Lung (tissue), 11 donors: ENCODE measurements at regions not wholly inside any gene's neighbourhood (a gene's known extent, or its start where the extent isn't known, plus 50 kb on each side); places are given as distances from the start of the nearest gene placed in this dataset.
A peak's percentile ranks its signal among the peaks of the same experiment; 100 is the strongest.

Experiments
- ATAC-seq: fragments of 200-7000 bp; cut with Tn5 transposase; one replicate; pipeline ENCODE4 v1.9.1; 2020; ENCODE audit warnings: moderate number of reproducible peaks; ENCODE audit not compliant: insufficient read depth, low FRiP score
- DNase-seq, 3 donors: peaks; one replicate each; pipeline ENCODE4 v3.0.0-alpha.2; 2013 to 2017
- H3K27ac ChIP-seq, 2 donors: one replicate each; pipeline ENCODE4 v1.5.1; 2013; ENCODE audit warnings: mild to moderate bottlenecking in 2 of 2, moderate library complexity in 2 of 2, control low read depth in 1 of 2, inconsistent platforms in 1 of 2, low read depth in 1 of 2, low read length in 1 of 2
- H3K27me3 ChIP-seq, 3 donors: one replicate each; pipeline ENCODE4 v1.5.1; 2013; ENCODE audit warnings: low read length in 2 of 3; ENCODE audit not compliant: control insufficient read depth in 3 of 3, insufficient read depth in 3 of 3
- H3K36me3 ChIP-seq, 4 donors: one replicate each; pipeline ENCODE4 v1.5.1; 2013; ENCODE audit warnings: low read length in 4 of 4, mild to moderate bottlenecking in 1 of 4, moderate library complexity in 1 of 4; ENCODE audit not compliant: control insufficient read depth in 4 of 4, insufficient read depth in 4 of 4
- H3K4me1 ChIP-seq, 5 donors: one replicate each; pipeline ENCODE4 v1.5.1; 2013; ENCODE audit warnings: low read length in 5 of 5, mild to moderate bottlenecking in 2 of 5, moderate library complexity in 1 of 5; ENCODE audit not compliant: control insufficient read depth in 5 of 5, insufficient read depth in 5 of 5
- H3K4me3 ChIP-seq: one replicate; pipeline ENCODE4 v1.5.1; 2013; ENCODE audit warnings: mild to moderate bottlenecking, control low read depth, moderate library complexity
- H3K9ac ChIP-seq, 2 donors: one replicate each; pipeline ENCODE4 v1.5.1; 2013; ENCODE audit warnings: low read length in 2 of 2, control low read depth in 1 of 2; ENCODE audit not compliant: insufficient read depth in 1 of 2
- H3K9me3 ChIP-seq, 4 donors: one replicate each; pipeline ENCODE4 v1.5.1; 2013; ENCODE audit warnings: low read length in 3 of 4, mild to moderate bottlenecking in 1 of 4, moderate library complexity in 1 of 4; ENCODE audit not compliant: control insufficient read depth in 4 of 4, insufficient read depth in 3 of 4
- CTCF ChIP-seq: IDR thresholded peaks from 2 replicates; pipeline ENCODE4 v1.5.1; 2012; ENCODE audit warnings: mild to moderate bottlenecking; ENCODE audit errors: control extremely low read depth, extremely low read depth
- WGBS, 2 donors: extraction: QIAGEN DNeasy Blood & Tissue Kit; methylation state at CpG; one replicate each; pipeline ENCODE4 v1.1.7; 2013; 5-methylcytosine and 5-hydroxymethylcytosine counted together
- donor health status: control.
- donor health status: control.
- donor health status: Bipolar disorder and iron deficiency.
- donor health status: healthy.
- donor health status: DM: yes; HTN: yes; CAD: no.

- peaks cover 0 to 48% (median 4%) of the 10 kb centered on the region in 5 donors for H3K4me1 ChIP-seq
- no peak for ATAC-seq
- WGBS, 2 donors: 75 to 85% methylated on average over 6 of the region's 6 CpGs
Measured at GRCh38 chr2:67318993-67319481, 78.1 kb upstream of the ETAA1 start.

GRCh38 chr2:67320861-67321587 lies 76.1 kb upstream of the ETAA1 start:
- no peak for ATAC-seq
- no peak overlapping the region for H3K4me3 ChIP-seq
- TF ChIP-seq CTCF: no peak
- no peak overlapping the region for H3K27ac ChIP-seq
- H3K36me3 ChIP-seq: no peaks in the 10 kb centered on the region
- WGBS, 2 donors: 69 to 82% methylated on average over 3 of the region's 3 CpGs
- H3K9me3 ChIP-seq: no peaks in the 10 kb centered on the region
- DNase-seq: peak in 2 of 3 donors; percentile 70 to 73
- peak overlapping the region in 1 of 2 donors; percentile 52 for H3K9ac ChIP-seq
- peaks cover 0 to 56% (median 4%) of the 10 kb centered on the region in 5 donors for H3K4me1 ChIP-seq
- no peaks in the 10 kb centered on the region for H3K27me3 ChIP-seq

More at GRCh38 chr2:67318993-67319481, 78.1 kb upstream of the ETAA1 start:
- H3K36me3 ChIP-seq: no peaks in the 10 kb centered on the region
- DNase-seq: peak in 1 of 3 donors; percentile 32
- H3K9me3 ChIP-seq: no peaks in the 10 kb centered on the region
- no peak overlapping the region for H3K9ac ChIP-seq
- H3K4me3 ChIP-seq: no peak overlapping the region
- H3K27me3 ChIP-seq: no peaks in the 10 kb centered on the region
- no peak overlapping the region for H3K27ac ChIP-seq
- TF ChIP-seq CTCF: no peak

GRCh38 chr2:67321588-67321903 lies 75.6 kb upstream of the ETAA1 start:
- ATAC-seq: no peak
- peaks cover 0 to 56% (median 4%) of the 10 kb centered on the region in 5 donors for H3K4me1 ChIP-seq
- no peaks in the 10 kb centered on the region for H3K9me3 ChIP-seq
- H3K9ac ChIP-seq: no peak overlapping the region
- no peak overlapping the region for H3K4me3 ChIP-seq
- no peaks in the 10 kb centered on the region for H3K36me3 ChIP-seq
- no peak for TF ChIP-seq CTCF
- WGBS, 2 donors: 91 to 94% methylated on average over 3 of the region's 3 CpGs
- DNase-seq: no peak
- no peak overlapping the region for H3K27ac ChIP-seq
- H3K27me3 ChIP-seq: no peaks in the 10 kb centered on the region
